Endothelial cell (in vitro differentiated cells): ENCODE measurements at regions not wholly inside any gene's neighbourhood (a gene's known extent, or its start where the extent isn't known, plus 50 kb on each side); places are given as distances from the start of the nearest gene placed in this dataset.

Experiments
- DNase-seq: peaks from one replicate; pipeline ENCODE4 v3.0.0; 2021; ENCODE audit warnings: low spot score
- H3K27ac Mint-ChIP-seq: one replicate; pipeline ENCODE4 v1.8.0; 2021; ENCODE audit warnings: mixed read lengths, inconsistent platforms; ENCODE audit not compliant: unreplicated experiment
- H3K27me3 Mint-ChIP-seq: one replicate; pipeline ENCODE4 v1.8.0; 2021; ENCODE audit warnings: mild to moderate bottlenecking, moderate library complexity, mixed read lengths, inconsistent platforms; ENCODE audit not compliant: unreplicated experiment
- H3K36me3 Mint-ChIP-seq: one replicate; pipeline ENCODE4 v1.8.0; 2021; ENCODE audit warnings: mild to moderate bottlenecking, low read depth, mixed read lengths, inconsistent platforms; ENCODE audit not compliant: unreplicated experiment
- H3K4me1 Mint-ChIP-seq: one replicate; pipeline ENCODE4 v1.8.0; 2021; ENCODE audit warnings: mild to moderate bottlenecking, mixed read lengths, inconsistent platforms; ENCODE audit not compliant: unreplicated experiment
- H3K4me3 Mint-ChIP-seq: one replicate; pipeline ENCODE4 v1.8.0; 2021; ENCODE audit warnings: mild to moderate bottlenecking, mixed read lengths, inconsistent platforms; ENCODE audit not compliant: unreplicated experiment
- H3K9me3 Mint-ChIP-seq: one replicate; pipeline ENCODE4 v1.8.0; 2021; ENCODE audit warnings: mixed read lengths, inconsistent platforms; ENCODE audit not compliant: unreplicated experiment
- TF ChIP-seq, protein P1 (sequence below): fragments of 200-600 bp; sonication (generic); IDR thresholded peaks from one replicate; pipeline ENCODE4 v1.5.0; 2021; ENCODE audit warnings: antibody characterized with exemption; ENCODE audit not compliant: unreplicated experiment

- no peak overlapping the region for H3K27ac Mint-ChIP-seq
- DNase-seq, result no peak
- no peaks in the 10 kb centered on the region for H3K27me3 Mint-ChIP-seq
- TF ChIP-seq, protein P1, sequence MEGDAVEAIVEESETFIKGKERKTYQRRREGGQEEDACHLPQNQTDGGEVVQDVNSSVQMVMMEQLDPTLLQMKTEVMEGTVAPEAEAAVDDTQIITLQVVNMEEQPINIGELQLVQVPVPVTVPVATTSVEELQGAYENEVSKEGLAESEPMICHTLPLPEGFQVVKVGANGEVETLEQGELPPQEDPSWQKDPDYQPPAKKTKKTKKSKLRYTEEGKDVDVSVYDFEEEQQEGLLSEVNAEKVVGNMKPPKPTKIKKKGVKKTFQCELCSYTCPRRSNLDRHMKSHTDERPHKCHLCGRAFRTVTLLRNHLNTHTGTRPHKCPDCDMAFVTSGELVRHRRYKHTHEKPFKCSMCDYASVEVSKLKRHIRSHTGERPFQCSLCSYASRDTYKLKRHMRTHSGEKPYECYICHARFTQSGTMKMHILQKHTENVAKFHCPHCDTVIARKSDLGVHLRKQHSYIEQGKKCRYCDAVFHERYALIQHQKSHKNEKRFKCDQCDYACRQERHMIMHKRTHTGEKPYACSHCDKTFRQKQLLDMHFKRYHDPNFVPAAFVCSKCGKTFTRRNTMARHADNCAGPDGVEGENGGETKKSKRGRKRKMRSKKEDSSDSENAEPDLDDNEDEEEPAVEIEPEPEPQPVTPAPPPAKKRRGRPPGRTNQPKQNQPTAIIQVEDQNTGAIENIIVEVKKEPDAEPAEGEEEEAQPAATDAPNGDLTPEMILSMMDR, result no peak
- no peaks in the 10 kb centered on the region for H3K9me3 Mint-ChIP-seq
- H3K36me3 Mint-ChIP-seq, result peaks cover 4% of the 10 kb centered on the region
- H3K4me3 Mint-ChIP-seq, result no peak overlapping the region
- no peaks in the 10 kb centered on the region for H3K4me1 Mint-ChIP-seq
Measured at GRCh38 chr3:74115906-74116305, 491.2 kb upstream of the PDZRN3 start.

DNA sequence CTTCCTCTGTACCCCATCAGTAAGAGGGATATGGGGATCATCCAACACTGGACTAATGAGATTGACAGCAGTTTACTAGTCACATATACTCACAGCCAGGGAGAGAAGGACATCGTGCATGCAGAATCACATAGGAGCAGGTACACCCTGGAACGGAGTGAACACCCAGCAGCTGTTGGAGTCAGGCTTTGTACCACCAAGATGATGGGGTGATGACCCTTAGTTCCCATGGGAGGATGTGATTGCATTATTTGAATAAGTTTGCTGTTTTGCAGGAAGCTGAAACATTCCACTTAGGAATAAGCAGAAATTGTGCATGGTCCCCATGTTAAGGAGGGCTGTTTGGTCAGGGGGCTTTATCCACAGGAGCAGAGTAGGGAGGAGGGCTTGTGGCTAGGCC is 482.7 kb upstream of the PDZRN3 start:
- Mint-ChIP-seq H3K4me1 (no peaks in the 10 kb centered on the region), H3K4me3 (no peak overlapping the region), H3K27me3 (no peaks in the 10 kb centered on the region), H3K9me3 (no peaks in the 10 kb centered on the region), H3K36me3 (no peaks in the 10 kb centered on the region), H3K27ac (no peak overlapping the region)
- TF ChIP-seq, protein P1, result no peak
- no peak for DNase-seq

- no peak overlapping the region for H3K27ac Mint-ChIP-seq
- H3K4me3 Mint-ChIP-seq, result no peak overlapping the region
- no peaks in the 10 kb centered on the region for H3K27me3 Mint-ChIP-seq
- no peaks in the 10 kb centered on the region for H3K36me3 Mint-ChIP-seq
- no peaks in the 10 kb centered on the region for H3K4me1 Mint-ChIP-seq
- TF ChIP-seq, protein P1, result no peak
- no peak for DNase-seq
- no peaks in the 10 kb centered on the region for H3K9me3 Mint-ChIP-seq
Measured at GRCh38 chr3:74106925-74107324, 482.2 kb upstream of the PDZRN3 start.

- DNase-seq, result no peak
- Mint-ChIP-seq H3K9me3 (no peaks in the 10 kb centered on the region), H3K4me3 (no peak overlapping the region), H3K27ac (no peak overlapping the region), H3K4me1 (no peaks in the 10 kb centered on the region), H3K27me3 (no peaks in the 10 kb centered on the region), H3K36me3 (no peaks in the 10 kb centered on the region)
- TF ChIP-seq, protein P1, result no peak
Measured at GRCh38 chr3:74091204-74091603, 466.5 kb upstream of the PDZRN3 start.

DNA sequence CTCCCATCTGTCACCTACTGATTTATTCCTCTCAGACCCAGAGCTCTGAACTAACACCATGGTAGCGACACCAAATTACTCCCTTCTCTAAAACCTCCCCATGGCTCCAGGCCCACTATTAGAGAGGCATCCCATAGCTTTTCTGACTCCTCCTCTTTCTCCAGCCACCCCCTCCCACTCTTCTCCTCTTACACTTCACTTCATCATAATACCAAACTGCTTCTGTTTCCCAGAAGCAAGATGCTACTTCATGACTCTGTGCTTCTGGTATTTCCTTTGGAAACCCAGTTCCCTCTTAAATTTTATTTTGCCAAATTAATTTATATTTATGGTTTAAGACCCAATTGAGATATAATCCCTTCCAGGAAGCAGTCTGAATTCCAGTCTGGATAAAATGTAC is 465.1 kb upstream of the PDZRN3 start:
- H3K4me3 Mint-ChIP-seq, result no peak overlapping the region
- no peak overlapping the region for H3K27ac Mint-ChIP-seq
- H3K9me3 Mint-ChIP-seq, result no peaks in the 10 kb centered on the region
- TF ChIP-seq, protein P1, result no peak
- no peaks in the 10 kb centered on the region for H3K36me3 Mint-ChIP-seq
- no peaks in the 10 kb centered on the region for H3K4me1 Mint-ChIP-seq
- DNase-seq, result no peak
- H3K27me3 Mint-ChIP-seq, result no peaks in the 10 kb centered on the region
